Fibroblast of mammary gland (primary cell): ENCODE measurements at regions not wholly inside any gene's neighbourhood (a gene's known extent, or its start where the extent isn't known, plus 50 kb on each side); places are given as distances from the start of the nearest gene placed in this dataset.
"Not testable (repeated sequence)": the region's sequence is repeated elsewhere in the genome, so short reads cannot be mapped to it uniquely, and the experiment has no call there.

Experiments used
- DNase-seq: peaks from one replicate; pipeline ENCODE4 v3.0.0-alpha.2; 2010; ENCODE audit warnings: low read depth
- H3K4me3 ChIP-seq: 2 replicates; pipeline ENCODE4 v1.5.1; 2011; ENCODE audit warnings: low read depth, mild to moderate bottlenecking, low read length, moderate library complexity; ENCODE audit not compliant: control insufficient read depth
- TF ChIP-seq, protein P1 (sequence below): conservative IDR thresholded peaks from 2 replicates; pipeline ENCODE4 v1.5.1; 2011; ENCODE audit warnings: low read depth, low read length, inconsistent platforms; ENCODE audit not compliant: control insufficient read depth, insufficient read depth

GRCh38 chr3:191727338-191727737 lies 266.4 kb downstream of the PYDC2 start:
- no peak overlapping the region for H3K4me3 ChIP-seq
- no peak for DNase-seq
- TF ChIP-seq, protein P1, sequence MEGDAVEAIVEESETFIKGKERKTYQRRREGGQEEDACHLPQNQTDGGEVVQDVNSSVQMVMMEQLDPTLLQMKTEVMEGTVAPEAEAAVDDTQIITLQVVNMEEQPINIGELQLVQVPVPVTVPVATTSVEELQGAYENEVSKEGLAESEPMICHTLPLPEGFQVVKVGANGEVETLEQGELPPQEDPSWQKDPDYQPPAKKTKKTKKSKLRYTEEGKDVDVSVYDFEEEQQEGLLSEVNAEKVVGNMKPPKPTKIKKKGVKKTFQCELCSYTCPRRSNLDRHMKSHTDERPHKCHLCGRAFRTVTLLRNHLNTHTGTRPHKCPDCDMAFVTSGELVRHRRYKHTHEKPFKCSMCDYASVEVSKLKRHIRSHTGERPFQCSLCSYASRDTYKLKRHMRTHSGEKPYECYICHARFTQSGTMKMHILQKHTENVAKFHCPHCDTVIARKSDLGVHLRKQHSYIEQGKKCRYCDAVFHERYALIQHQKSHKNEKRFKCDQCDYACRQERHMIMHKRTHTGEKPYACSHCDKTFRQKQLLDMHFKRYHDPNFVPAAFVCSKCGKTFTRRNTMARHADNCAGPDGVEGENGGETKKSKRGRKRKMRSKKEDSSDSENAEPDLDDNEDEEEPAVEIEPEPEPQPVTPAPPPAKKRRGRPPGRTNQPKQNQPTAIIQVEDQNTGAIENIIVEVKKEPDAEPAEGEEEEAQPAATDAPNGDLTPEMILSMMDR, result no peak

DNA sequence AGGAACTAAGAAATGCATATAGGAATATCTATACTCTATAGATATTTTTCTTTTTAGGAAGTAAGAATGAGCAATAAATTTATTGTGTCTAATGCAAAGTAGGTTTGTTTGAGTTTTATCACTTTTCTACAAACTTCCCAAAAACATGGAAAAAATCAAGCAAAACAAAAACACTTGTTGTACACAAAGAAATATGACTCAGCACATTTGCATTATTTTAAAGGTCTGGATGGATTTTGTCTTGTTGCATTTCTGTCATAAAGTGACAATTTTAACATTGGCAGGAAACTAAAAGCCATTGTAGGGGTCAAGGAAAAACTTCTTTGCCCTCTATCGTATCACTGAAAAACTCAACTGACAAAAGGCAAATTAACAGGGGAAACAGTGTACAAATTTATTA lies 267.2 kb downstream of the PYDC2 start:
- no peak overlapping the region for H3K4me3 ChIP-seq
- TF ChIP-seq, protein P1, result no peak
- DNase-seq, result no peak

GRCh38 chr3:191737742-191738141 lies 276.8 kb downstream of the PYDC2 start:
- DNase-seq, result no peak
- TF ChIP-seq, protein P1, result no peak
- no peak overlapping the region for H3K4me3 ChIP-seq

DNA sequence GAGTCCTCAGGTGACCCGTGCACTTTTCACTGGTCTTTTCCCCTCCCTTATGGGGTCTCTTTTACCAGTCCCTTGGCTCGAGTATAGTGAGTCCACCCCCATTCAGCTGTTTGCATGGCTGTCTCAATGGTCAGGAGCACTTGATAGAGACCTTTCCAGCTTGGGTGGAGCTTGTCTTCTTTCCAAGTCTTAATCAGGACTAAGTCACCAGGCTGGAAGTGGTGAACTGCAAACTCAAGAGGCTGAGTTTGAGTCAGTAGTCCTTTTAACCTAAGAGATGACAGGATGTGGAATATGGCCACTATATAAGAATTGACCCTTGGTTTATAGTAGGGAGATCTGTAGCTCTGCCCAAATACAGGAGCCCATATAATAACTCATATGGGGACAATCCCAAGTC lies 279.7 kb downstream of the PYDC2 start:
- TF ChIP-seq, protein P1, result no peak
- DNase-seq, result no peak
- no peak overlapping the region for H3K4me3 ChIP-seq

- not testable (repeated sequence) for DNase-seq, H3K4me3 ChIP-seq
These were observed 280.9 kb downstream of the PYDC2 start for GRCh38 chr3:191741847-191742350.

- DNase-seq, result no peak
- TF ChIP-seq, protein P1, result no peak
- no peak overlapping the region for H3K4me3 ChIP-seq
These were observed 282.3 kb downstream of the PYDC2 start for GRCh38 chr3:191743283-191743682.

- TF ChIP-seq, protein P1, result no peak
- DNase-seq, result no peak
- H3K4me3 ChIP-seq, result no peak overlapping the region
These were observed 289.7 kb downstream of the PYDC2 start for GRCh38 chr3:191750618-191751017.

- H3K4me3 ChIP-seq, result no peak overlapping the region
- TF ChIP-seq, protein P1, result no peak
- DNase-seq, result peak; percentile 30
These were observed 292.2 kb downstream of the PYDC2 start for GRCh38 chr3:191753196-191753595.
